Endodermal cell (in vitro differentiated cells): ENCODE measurements at regions not wholly inside any gene's neighbourhood (a gene's known extent, or its start where the extent isn't known, plus 50 kb on each side); places are given as distances from the start of the nearest gene placed in this dataset.
A peak's percentile ranks its signal among the peaks of the same experiment; 100 is the strongest.

Experiments used
- DNase-seq: peaks from one replicate; pipeline ENCODE4 v3.0.0-alpha.2; 2017
- H3K27ac ChIP-seq: 2 replicates; pipeline ENCODE4 v1.5.1; 2013; ENCODE audit warnings: mild to moderate bottlenecking, low read depth, low read length, moderate library complexity
- H3K27me3 ChIP-seq: 2 replicates; pipeline ENCODE4 v1.6.1; 2013; ENCODE audit warnings: mild to moderate bottlenecking, low read length, moderate library complexity; ENCODE audit not compliant: insufficient read depth, control insufficient read depth, poor library complexity, severe bottlenecking
- H3K36me3 ChIP-seq: 2 replicates; pipeline ENCODE4 v1.7.0; 2013; ENCODE audit warnings: mild to moderate bottlenecking, low read length, moderate library complexity; ENCODE audit not compliant: control insufficient read depth, insufficient read depth
- H3K4me1 ChIP-seq: one replicate; pipeline ENCODE4 v1.7.0; 2013; ENCODE audit warnings: low read length; ENCODE audit not compliant: control insufficient read depth, insufficient read depth
- H3K4me3 ChIP-seq: 2 replicates; pipeline ENCODE4 v1.5.1; 2013; ENCODE audit warnings: mild to moderate bottlenecking, low read length, moderate library complexity
- H3K9ac ChIP-seq: 2 replicates; pipeline ENCODE4 v1.6.1; 2013; ENCODE audit warnings: mild to moderate bottlenecking, low read length, moderate library complexity; ENCODE audit not compliant: poor library complexity, severe bottlenecking; ENCODE audit errors: extremely low read depth
- H3K9me3 ChIP-seq: 2 replicates; pipeline ENCODE4 v1.6.1; 2013; ENCODE audit warnings: mild to moderate bottlenecking, low read length, moderate library complexity; ENCODE audit not compliant: control insufficient read depth
- H3K27ac Mint-ChIP-seq: 2 replicates; pipeline ENCODE4 v1.8.0; 2020; ENCODE audit warnings: mixed read lengths
- H3K27me3 Mint-ChIP-seq: 2 replicates; pipeline ENCODE4 v1.8.0; 2021; ENCODE audit warnings: mild to moderate bottlenecking, mixed read lengths; ENCODE audit not compliant: insufficient read depth
- H3K36me3 Mint-ChIP-seq: 2 replicates; pipeline ENCODE4 v1.8.0; 2020; ENCODE audit warnings: low read depth, mixed read lengths
- H3K4me1 Mint-ChIP-seq: 2 replicates; pipeline ENCODE4 v1.8.0; 2020; ENCODE audit warnings: mixed read lengths
- H3K4me3 Mint-ChIP-seq: 2 replicates; pipeline ENCODE4 v1.8.0; 2020; ENCODE audit warnings: mild to moderate bottlenecking, moderate library complexity, mixed read lengths
- H3K9me3 Mint-ChIP-seq: 2 replicates; pipeline ENCODE4 v1.8.0; 2020; ENCODE audit warnings: mild to moderate bottlenecking, mixed read lengths
- CTCF ChIP-seq: fragments of 200-600 bp; sonication (generic); conservative IDR thresholded peaks from 2 replicates; pipeline ENCODE4 v1.5.0; 2021; ENCODE audit warnings: antibody characterized with exemption, mild to moderate bottlenecking
- WGBS, 2 experiments: methylation state at CpG; one replicate each; pipeline versions ENCODE4 v1.1.5 to v1.1.7; 2013; ENCODE audit warnings: missing lambda C conversion rate in 2 of 2, mixed read lengths in 1 of 2; ENCODE audit not compliant: insufficient coverage in 1 of 2, insufficient read length in 1 of 2; 5-methylcytosine and 5-hydroxymethylcytosine counted together

- Histone ChIP-seq H3K4me3 (no peak overlapping the region), H3K36me3 (no peaks in the 10 kb centered on the region), H3K9ac (no peak overlapping the region), H3K4me1 (peaks cover 7% of the 10 kb centered on the region), H3K9me3 (no peaks in the 10 kb centered on the region), H3K27ac (no peak overlapping the region), H3K27me3 (no peaks in the 10 kb centered on the region)
- H3K36me3 Mint-ChIP-seq, result peaks cover 2% of the 10 kb centered on the region
- no peak overlapping the region for H3K4me3 Mint-ChIP-seq
- H3K9me3 Mint-ChIP-seq, result peaks cover 2% of the 10 kb centered on the region
- H3K27me3 Mint-ChIP-seq, result no peaks in the 10 kb centered on the region
- 94 to 97% methylated on average over 6 to 10 of the region's 14 CpGs for WGBS, 2 experiments
- no peak for TF ChIP-seq CTCF
- DNase-seq, result peak; percentile 44
- H3K4me1 Mint-ChIP-seq, result peaks cover 20% of the 10 kb centered on the region
- H3K27ac Mint-ChIP-seq, result no peak overlapping the region
Observed at GRCh38 chr11:97854877-97855276, 1165.9 kb upstream of the CNTN5 start.

GRCh38 chr11:97856666-97857065 is 1164.1 kb upstream of the CNTN5 start:
- H3K9ac ChIP-seq, result no peak overlapping the region
- Mint-ChIP-seq H3K4me1 (peaks cover 20% of the 10 kb centered on the region), H3K27ac (no peak overlapping the region), H3K36me3 (no peaks in the 10 kb centered on the region), H3K9me3 (peaks cover 10% of the 10 kb centered on the region), H3K4me3 (no peak overlapping the region), H3K27me3 (no peaks in the 10 kb centered on the region)
- H3K27me3 ChIP-seq, result no peaks in the 10 kb centered on the region
- WGBS, 2 experiments, result 0 to 14% methylated on average over 1 of the region's 2 CpGs
- H3K4me1 ChIP-seq, result peaks cover 7% of the 10 kb centered on the region
- H3K4me3 ChIP-seq, result peak overlapping the region; percentile 55
- peaks cover 7% of the 10 kb centered on the region for H3K9me3 ChIP-seq
- TF ChIP-seq CTCF, result no peak
- no peaks in the 10 kb centered on the region for H3K36me3 ChIP-seq
- DNase-seq, result peak; percentile 81
- H3K27ac ChIP-seq, result no peak overlapping the region

- no peak for DNase-seq
- no peak overlapping the region for H3K27ac Mint-ChIP-seq
- no peak overlapping the region for H3K4me3 ChIP-seq
- H3K27ac ChIP-seq, result no peak overlapping the region
- peaks cover 17% of the 10 kb centered on the region for H3K4me1 Mint-ChIP-seq
- peaks cover 26% of the 10 kb centered on the region for H3K9me3 ChIP-seq
- no peaks in the 10 kb centered on the region for H3K27me3 Mint-ChIP-seq
- TF ChIP-seq CTCF, result no peak
- no peak overlapping the region for H3K9ac ChIP-seq
- H3K9me3 Mint-ChIP-seq, result peaks cover 29% of the 10 kb centered on the region
- no peaks in the 10 kb centered on the region for H3K27me3 ChIP-seq
- peaks cover 12% of the 10 kb centered on the region for H3K36me3 Mint-ChIP-seq
- H3K4me3 Mint-ChIP-seq, result no peak overlapping the region
- peaks cover 6% of the 10 kb centered on the region for H3K4me1 ChIP-seq
- H3K36me3 ChIP-seq, result no peaks in the 10 kb centered on the region
- WGBS, 2 experiments, result 91 to 92% methylated on average over 1 of the region's 1 CpG
Observed at GRCh38 chr11:97860237-97860636, 1160.5 kb upstream of the CNTN5 start.
